ENCODE measurements at regions not wholly inside any gene's neighbourhood (a gene's known extent, or its start where the extent isn't known, plus 50 kb on each side); places are given as distances from the start of the nearest gene placed in this dataset.

- no peak for DNase-seq
Measured at GRCh38 chr1:217373761-217374701, 256.9 kb downstream of the GPATCH2 start.

GRCh38 chr1:217372049-217372970, 258.6 kb downstream of the GPATCH2 start:
- no peak for DNase-seq

DNA sequence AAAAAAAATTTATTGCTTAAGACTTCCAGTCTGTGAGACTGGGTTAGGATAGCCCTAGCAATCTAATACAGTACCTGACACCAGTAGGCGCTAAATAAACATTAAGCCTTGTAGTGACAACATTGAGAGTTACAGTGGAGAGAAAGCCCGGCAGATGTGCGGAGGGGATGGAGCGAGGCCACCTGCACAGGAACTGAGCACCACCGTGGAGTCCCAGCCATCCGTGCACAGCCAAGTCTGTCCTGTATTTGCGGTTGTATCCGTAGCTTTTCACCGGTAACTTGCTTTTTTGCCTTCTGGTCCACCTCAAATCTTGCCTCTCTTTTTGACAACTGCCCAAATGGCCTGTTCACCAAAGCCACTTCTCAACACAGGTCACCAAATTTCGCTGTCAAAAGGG, 260.1 kb downstream of the GPATCH2 start:
- DNase-seq = no peak

- no peak for DNase-seq
Measured at GRCh38 chr1:217369996-217370551, 260.8 kb downstream of the GPATCH2 start.

DNA sequence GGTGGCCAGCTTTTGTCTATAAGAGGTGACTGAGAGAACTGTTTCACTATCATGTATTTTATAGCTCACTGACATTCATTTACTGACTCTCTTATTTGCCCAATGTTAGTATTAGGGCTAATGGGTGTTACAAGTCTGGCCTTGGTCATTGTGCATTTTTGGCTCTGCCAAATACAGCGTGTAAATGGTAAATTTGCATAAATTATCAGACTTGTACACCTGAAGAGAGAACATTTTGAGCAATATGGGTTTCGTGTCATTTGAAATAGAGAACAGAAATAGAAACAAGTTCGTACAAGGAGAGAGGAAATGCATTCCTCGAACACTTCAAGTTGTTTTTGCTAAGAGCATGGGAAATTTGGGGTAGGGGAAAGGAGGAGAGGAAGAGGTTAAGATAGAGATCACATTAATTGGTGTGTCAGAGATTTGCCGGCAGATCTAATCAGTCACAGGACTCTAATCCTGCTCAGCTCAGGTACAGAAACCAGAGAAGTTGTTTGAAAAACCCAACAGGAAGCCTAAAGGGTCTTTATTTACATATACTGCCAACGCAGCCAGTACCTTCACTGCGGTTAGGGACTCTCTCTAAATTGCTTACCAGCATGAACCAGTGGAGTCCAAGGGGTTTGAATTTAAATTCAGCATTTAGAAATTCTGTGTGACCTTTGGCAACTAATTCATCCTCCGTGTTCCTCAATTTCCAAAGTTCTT, 261.5 kb downstream of the GPATCH2 start:
- DNase-seq = no peak

DNA sequence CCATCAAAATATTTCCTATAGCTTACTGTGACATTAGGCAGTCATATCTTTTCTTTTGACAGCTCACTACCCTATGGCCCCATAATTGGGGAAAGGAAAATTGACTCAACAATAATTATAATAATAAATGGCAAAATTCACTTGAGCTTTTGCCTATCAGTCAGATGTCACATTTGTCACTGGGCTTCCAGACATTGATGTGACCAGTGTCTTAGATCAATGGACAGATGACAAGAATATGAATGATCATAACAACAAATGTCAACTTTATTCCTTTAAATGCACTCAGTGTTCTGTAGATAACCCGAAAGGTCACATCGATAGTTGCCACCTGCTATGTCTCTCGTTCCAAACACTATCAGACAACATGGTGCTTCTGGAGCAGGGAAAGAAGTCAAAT, 266.7 kb downstream of the GPATCH2 start:
- no peak for DNase-seq

DNA sequence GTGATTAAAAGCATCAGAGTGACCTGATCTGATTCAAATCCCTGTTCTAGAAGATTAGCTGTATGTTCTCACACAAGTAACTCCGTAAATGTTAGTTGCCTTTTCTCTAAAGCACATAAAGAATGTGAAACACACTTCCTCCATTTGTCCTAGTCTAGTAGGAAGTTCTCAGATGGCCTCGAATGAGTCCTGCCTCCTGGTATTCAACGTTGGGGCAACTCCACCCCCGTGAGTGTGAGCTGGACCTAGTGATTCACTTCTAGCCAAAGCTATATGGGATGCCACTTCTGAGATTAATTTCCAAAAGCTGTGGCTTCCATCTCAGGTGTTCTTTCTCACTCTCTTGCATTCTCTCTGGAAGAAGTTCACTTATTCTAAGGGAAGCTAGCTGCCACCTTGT, 267.6 kb downstream of the GPATCH2 start:
- no peak for DNase-seq

- DNase-seq = no peak
Measured at GRCh38 chr1:217360510-217360909, 270.4 kb downstream of the GPATCH2 start.

- no peak for DNase-seq
Measured at GRCh38 chr1:217354895-217355294, 276.0 kb downstream of the GPATCH2 start.

DNA sequence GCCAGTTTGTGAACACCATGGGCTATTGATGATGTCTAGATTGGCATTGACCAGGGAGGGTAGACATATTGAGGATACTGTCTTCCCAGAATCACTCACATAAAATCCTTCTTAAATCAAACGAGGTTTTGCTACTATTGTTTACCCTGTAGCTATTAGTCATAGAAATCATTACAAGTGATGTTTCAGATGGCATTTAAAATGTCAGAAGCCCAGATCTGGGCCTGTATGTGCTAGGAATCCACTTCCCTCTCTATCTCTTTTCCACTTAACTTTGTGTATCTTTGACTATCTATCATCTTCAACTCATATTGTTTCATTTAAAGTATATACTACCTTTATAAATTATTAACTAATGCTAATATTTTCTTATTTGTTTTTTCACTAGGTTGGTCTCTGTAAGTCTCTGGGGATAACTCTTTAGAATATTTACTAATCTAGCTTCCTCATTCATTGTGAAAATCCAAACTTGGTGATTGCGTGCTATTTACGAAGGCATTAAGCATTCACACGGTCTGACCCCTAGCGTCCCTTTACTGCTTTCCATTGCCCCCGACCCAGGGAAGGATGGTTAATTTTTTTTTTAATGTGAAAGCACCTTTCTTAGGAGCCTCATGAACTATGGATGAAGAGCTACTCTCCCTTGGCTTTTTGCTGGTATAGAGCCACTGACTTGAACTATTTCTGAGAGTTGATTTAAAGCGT, 281.8 kb downstream of the GPATCH2 start:
- DNase-seq = no peak

DNA sequence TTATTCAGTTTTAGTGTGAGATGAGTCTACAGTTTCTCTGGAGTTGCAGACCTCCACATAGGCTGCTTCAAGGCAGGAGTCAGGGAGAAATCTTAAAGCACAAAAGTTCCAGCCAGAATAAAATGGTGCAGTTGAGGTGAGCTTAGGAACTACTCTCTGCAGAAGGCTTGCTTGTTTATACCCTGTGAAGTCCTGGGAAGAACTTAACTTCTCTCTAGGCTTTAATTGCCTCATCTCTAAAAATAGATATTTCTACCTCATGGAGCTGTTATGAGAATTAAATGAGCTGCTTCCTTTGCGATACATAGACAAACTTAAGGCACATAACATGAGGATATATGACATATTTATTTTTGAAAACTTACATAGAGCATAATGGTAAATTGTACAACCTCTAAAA, 286.2 kb downstream of the GPATCH2 start:
- DNase-seq = no peak

GRCh38 chr1:217343907-217344306, 287.0 kb downstream of the GPATCH2 start:
- peak; percentile 13 for DNase-seq

DNA sequence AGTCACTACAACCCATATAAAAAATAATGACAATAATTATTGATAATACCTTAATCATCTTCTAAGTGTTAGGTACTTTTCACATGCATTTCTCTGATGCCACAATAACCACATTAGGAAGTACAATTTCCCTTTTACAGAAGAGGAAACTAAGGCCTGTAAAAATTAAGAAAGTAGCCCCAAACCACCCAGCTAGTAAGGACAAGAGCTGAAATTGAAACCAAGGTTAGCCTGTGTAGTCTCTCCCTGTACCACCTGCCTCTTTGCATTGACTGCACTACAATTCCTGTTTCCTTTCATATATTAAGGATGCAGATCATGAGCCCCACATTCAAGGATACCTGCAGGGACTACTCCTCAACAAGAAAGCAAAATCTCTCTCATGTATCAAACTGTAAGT, 288.8 kb downstream of the GPATCH2 start:
- no peak for DNase-seq

DNA sequence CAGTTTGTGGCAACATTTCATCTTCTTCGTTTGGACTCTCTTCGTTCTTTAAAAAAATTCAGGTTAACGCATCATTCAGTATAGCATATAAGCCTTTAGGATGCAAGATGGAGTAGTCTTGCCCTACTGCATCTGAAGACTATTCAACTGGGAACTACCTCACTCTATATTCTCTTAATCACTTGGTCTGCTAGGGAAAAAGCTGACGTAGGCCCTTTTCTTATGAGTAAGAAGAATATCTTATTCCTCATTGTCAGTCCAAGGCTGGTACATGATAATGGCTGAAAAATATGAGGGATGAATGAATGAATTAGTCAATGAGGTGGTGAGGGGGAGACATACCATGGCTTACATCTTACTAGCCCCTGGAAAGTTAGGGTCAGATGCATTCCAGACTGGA, 294.2 kb downstream of the GPATCH2 start:
- DNase-seq = no peak

- no peak for DNase-seq
Measured at GRCh38 chr1:217333939-217334338, 297.0 kb downstream of the GPATCH2 start.

- DNase-seq = no peak
Measured at GRCh38 chr1:217332431-217333065, 298.3 kb downstream of the GPATCH2 start.

DNA sequence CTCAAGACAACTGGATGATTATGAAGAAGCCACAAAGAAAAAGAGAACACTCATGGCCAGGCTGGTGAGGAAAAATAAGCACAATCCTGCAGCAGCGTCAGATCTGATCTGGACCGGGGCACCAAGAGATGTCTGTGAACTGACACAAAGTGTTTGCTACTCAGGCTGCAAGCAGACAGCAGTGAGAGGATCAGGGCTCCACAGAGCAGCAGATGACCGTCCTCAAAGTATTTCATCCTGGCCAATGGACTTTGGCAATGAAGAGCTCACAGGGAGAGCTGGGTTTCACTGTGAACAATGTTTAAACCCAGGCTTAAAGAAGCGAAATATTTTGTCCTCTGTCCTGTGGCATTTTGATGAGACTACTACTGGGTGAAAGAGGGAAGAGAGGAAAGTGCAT, 299.2 kb downstream of the GPATCH2 start:
- DNase-seq = no peak

DNA sequence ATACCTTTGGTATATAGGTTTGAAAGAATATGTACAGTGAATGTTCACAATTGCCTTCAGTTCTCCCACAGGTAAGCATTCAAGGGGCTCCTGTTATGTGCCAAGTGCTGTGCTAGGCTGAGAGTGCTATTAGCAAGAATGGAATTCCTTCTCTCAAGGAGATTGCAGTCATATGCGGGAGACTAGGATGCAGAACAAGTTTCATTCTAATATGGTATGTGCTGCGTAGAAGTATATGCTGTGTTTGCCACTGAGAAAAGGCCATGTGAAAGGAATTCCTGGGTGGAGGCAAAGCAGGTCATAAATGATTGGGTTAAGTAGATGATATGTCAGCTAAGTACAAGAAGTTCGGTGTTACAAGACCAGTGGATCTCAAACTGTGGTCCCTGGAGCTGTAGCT, 303.0 kb downstream of the GPATCH2 start:
- no peak for DNase-seq

GRCh38 chr1:217322834-217323233, 308.1 kb downstream of the GPATCH2 start:
- no peak for DNase-seq

- no peak for DNase-seq
Measured at GRCh38 chr1:217315346-217315745, 315.5 kb downstream of the GPATCH2 start.

DNA sequence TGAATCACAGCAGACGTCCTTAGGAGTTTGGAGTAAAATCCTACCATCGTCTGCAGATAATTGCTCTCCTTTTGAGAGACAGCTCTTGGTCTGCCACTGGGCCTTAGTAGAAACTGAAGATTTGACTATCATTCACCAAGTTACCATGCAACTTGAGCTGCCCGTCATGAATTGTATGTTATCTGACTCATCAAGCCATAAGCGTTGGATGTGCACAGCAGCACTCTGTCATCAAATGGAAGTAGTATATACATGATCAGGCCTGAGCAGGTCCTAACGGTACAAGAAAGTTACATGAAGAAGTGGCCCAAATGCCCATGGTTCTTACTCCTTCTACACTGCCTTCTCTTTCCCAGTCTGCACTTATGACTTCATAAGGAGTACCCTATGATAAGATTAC, 317.8 kb downstream of the GPATCH2 start:
- no peak for DNase-seq

DNA sequence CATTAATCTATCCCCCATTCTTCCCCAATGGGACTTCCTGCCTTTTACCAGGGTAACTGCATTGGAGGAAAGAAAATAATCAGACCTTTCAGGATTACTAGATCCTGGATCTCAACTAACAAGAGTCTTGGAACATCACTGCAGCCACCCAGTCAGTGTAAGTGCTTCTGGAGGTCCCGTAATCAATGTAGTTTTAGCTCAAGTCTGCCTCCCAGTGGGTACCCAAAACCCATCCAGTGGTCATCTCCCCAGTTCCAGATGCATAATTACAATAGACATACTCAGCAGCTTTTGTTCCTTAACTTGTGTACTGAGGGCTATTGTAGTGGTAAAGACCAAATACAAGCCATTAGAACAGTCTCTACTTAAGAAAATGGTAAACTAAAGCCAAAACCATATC, 319.1 kb downstream of the GPATCH2 start:
- no peak for DNase-seq

Measured in NCI-H1417 treated with DMSO at 0.1 percent for 48 hours (cell line).